HG02678 (cell line): ENCODE measurements at regions not wholly inside any gene's neighbourhood (a gene's known extent, or its start where the extent isn't known, plus 50 kb on each side); places are given as distances from the start of the nearest gene placed in this dataset.
"Not testable (repeated sequence)": the region's sequence is repeated elsewhere in the genome, so short reads cannot be mapped to it uniquely, and the experiment has no call there.

Experiments
- ATAC-seq: cut with Tn5 transposase; IDR thresholded peaks from one replicate; pipeline ENCODE4 v1.9.1; 2021; ENCODE audit warnings: mild to moderate bottlenecking, moderate library complexity; ENCODE audit not compliant: unreplicated experiment

GRCh38 chrX:55142206-55142918, 53.5 kb downstream of the PAGE2 start:
- no peak for ATAC-seq

DNA sequence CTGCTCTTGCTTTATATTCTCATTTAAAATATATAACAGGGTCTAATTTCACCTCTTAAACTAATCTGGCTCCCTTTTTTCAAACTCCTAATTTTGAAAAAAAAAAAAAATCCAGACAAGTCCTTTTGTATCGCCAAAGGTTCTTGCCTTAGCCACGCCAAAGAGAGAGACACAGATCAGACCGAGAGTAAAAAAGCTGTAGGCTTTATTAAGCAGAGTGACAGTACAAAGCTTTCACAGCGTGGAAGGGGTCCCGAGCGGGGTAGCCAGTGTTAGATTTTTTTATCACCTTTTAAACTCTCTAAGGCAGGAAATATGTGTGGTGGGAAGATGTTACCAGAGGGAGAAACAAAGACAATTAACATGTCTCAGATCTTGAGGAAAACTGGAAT, 54.1 kb downstream of the PAGE2 start:
- ATAC-seq = no peak

DNA sequence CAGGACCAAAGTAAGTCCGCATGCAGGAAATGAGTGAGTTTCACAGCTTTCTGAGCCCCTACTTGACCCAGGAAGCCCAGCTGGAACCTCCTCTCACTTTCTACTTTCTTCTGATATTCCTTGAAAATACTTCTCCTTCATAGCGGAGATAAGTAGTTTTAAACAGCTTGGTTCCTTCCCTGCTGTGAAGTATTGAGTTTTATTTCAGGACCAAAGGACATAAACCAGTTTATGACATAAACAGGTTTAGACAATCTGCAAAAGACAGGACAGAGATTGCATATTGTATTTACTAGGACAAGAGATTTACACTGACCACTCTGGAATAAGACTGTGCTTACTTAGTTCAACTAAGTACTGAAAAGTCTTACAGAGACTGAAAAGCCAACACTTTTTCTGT, 54.8 kb downstream of the PAGE2 start:
- ATAC-seq = no peak

- ATAC-seq = no peak
These were observed 55.9 kb downstream of the PAGE2 start for GRCh38 chrX:55144697-55145096.

GRCh38 chrX:55149242-55149641, 60.4 kb downstream of the PAGE2 start:
- no peak for ATAC-seq

DNA sequence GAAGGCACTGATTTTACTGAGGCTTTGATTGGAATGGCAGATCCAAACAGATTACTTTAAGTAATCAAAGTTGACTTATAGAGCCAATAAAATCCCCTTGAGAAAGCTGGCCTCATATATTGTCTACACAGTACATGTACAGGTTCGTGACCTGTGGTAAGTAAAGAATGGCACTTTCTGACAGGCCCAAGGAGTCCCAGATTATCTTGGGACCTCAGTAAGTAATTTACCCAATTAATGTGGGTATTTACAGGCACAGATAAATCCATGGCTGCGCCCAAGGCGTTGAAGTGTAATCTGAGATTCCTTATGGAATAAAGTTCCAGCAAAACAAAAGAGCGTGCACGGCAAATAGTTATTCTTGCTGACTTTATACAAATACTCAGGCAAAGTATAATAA, 62.4 kb downstream of the PAGE2 start:
- no peak for ATAC-seq

- ATAC-seq = no peak
These were observed 60.6 kb upstream of the PAGE5 start for GRCh38 chrX:55159551-55159950.

GRCh38 chrX:55160685-55161552, 59.2 kb upstream of the PAGE5 start:
- ATAC-seq = peak; percentile 93

DNA sequence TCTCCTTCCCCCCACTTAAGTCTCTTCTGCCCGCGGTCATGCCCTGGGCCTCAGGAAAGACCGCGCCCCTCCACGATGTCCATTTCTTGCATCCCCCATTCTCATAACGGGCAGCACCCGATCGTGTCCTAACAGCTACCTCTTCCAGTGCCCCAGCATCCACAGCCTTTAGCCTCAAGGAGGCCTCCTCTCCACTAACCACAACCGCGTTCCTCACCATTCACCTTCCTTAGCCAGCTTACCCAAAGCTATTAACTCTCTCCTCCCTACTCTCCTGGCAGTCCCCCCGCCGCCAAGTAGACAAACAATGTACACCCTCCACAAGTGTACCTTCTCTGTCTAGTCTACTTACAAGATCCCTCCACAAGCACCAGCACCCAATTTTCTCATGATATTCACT, 58.6 kb upstream of the PAGE5 start:
- no peak for ATAC-seq

GRCh38 chrX:55163171-55163570, 57.0 kb upstream of the PAGE5 start:
- no peak for ATAC-seq

GRCh38 chrX:55165026-55165425, 55.1 kb upstream of the PAGE5 start:
- not testable (repeated sequence) for ATAC-seq

GRCh38 chrX:55167124-55167803, 52.9 kb upstream of the PAGE5 start:
- no peak for ATAC-seq

DNA sequence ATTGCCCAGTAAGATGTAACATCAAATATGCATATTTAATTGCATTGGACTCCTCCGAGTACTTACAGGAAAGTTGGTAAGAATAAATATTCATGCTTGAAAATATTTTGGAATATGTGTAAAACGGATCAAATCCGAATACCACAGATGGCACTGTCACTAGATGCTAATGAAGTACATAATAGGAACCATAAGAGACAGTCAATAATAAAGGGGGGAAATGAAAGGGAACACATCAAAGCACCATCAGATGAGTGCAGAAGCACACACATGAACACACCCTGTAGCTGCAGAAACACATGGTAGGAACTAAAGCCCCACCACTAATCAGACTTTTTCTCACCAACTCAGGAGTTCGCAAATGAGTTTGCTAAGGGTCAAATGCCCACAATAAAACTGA, 52.2 kb upstream of the PAGE5 start:
- ATAC-seq = no peak

GRCh38 chrX:55169782-55170181, 50.4 kb upstream of the PAGE5 start:
- no peak for ATAC-seq
